Thoracic aorta (tissue), 2 donors: ENCODE measurements at regions not wholly inside any gene's neighbourhood (a gene's known extent, or its start where the extent isn't known, plus 50 kb on each side); places are given as distances from the start of the nearest gene placed in this dataset.

Source experiments
- ATAC-seq: fragments of 150-250 bp; one replicate; pipeline ENCODE4 v1.8.0; 2017; ENCODE audit warnings: low read depth; ENCODE audit not compliant: insufficient number of reproducible peaks, low FRiP score
- DNase-seq: peaks from one replicate; pipeline ENCODE4 v3.0.0-alpha.2; 2020; ENCODE audit warnings: low spot score
- H3K27ac ChIP-seq, 2 donors: fragments of 200-600 bp; sonication (generic); 1 replicate in 1 of 2; 2 replicates in 1 of 2; pipeline ENCODE4 v1.5.1; 2016; ENCODE audit warnings: mild to moderate bottlenecking in 2 of 2, moderate library complexity in 2 of 2
- H3K27me3 ChIP-seq: fragments of 200-600 bp; sonication (generic); replicated peaks from 2 replicates; pipeline ENCODE4 v1.6.0; 2016; ENCODE audit warnings: mild to moderate bottlenecking; ENCODE audit not compliant: insufficient read depth
- H3K36me3 ChIP-seq: fragments of 200-600 bp; sonication (generic); one replicate; pipeline ENCODE4 v1.5.1; 2016
- H3K4me1 ChIP-seq, 2 donors: fragments of 200-600 bp; sonication (generic); 1 replicate in 1 of 2; 2 replicates in 1 of 2; pipeline versions ENCODE4 v1.5.1 to v1.6.0; 2016; ENCODE audit warnings: low read depth in 2 of 2, mild to moderate bottlenecking in 1 of 2; ENCODE audit not compliant: control insufficient read depth in 1 of 2
- H3K4me3 ChIP-seq: fragments of 200-600 bp; sonication (generic); 2 replicates; pipeline ENCODE4 v1.5.1; 2016; ENCODE audit warnings: mild to moderate bottlenecking
- H3K9me3 ChIP-seq: fragments of 200-600 bp; sonication (generic); 2 replicates; pipeline ENCODE4 v1.5.1; 2016
- TF ChIP-seq, protein P1 (sequence below): fragments of 200-600 bp; sonication (generic); IDR thresholded peaks from one replicate; pipeline ENCODE4 v1.5.1; 2019; ENCODE audit warnings: antibody characterized with exemption

DNA sequence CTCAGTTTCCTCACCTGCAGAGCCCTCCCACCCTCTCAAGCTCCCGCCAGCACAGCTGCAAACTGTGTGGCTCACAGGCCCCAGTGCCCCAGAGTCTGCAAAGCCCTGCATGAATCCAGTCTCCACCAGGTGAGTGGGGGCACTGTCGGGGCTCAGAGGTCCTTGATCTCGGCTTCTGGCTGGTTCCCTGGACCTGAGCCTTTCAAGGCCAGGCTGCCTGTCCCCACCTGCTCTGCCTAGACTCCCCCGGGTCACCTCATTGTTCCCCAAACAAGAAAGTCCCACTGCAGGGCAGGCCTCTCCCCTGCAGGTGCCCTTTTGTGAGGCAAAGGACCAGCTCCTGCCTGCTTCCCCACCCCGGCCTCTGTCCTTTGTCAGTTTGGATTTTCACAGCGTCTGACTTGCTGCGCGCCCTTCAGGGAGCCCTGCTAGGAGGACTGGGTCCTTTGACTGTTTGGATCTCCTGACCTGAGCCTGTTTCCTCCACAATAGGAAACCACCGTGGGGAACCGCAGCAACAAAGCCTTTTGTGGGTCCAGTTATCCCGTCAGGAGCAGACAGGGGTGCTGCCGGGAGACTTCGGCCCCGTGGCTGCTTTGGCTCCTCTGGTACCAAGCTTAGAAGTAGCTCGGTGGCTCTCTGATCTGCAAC is 200.5 kb upstream of the HDAC4 start:
- Histone ChIP-seq H3K9me3 (no peaks in the 10 kb centered on the region), H3K27me3 (no peaks in the 10 kb centered on the region), H3K36me3 (no peaks in the 10 kb centered on the region), H3K4me3 (no peak overlapping the region), H3K27ac (no peak overlapping the region), H3K4me1 (no peaks in the 10 kb centered on the region)
- ATAC-seq (no peak), DNase-seq (no peak)
- TF ChIP-seq, protein P1, sequence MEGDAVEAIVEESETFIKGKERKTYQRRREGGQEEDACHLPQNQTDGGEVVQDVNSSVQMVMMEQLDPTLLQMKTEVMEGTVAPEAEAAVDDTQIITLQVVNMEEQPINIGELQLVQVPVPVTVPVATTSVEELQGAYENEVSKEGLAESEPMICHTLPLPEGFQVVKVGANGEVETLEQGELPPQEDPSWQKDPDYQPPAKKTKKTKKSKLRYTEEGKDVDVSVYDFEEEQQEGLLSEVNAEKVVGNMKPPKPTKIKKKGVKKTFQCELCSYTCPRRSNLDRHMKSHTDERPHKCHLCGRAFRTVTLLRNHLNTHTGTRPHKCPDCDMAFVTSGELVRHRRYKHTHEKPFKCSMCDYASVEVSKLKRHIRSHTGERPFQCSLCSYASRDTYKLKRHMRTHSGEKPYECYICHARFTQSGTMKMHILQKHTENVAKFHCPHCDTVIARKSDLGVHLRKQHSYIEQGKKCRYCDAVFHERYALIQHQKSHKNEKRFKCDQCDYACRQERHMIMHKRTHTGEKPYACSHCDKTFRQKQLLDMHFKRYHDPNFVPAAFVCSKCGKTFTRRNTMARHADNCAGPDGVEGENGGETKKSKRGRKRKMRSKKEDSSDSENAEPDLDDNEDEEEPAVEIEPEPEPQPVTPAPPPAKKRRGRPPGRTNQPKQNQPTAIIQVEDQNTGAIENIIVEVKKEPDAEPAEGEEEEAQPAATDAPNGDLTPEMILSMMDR = no peak

DNA sequence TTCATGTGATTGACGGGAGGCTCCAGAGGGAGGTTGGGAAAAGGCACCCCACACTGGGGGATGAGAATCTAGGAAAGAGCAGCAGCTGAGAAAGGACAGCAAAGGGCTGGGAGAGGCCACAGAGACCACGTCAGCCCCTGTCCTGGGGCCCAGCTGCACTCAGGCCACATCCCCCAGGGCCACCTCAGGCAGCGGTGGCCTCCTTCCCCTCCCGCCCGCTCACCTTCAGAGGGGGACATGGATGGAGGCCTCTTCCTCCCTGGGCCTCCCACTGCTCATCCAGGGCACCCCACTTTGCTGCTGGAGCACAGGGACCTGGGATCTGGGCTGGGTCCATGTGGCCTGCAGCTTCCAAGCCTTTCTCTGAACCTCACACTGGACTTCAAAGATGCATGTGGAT is 199.8 kb upstream of the HDAC4 start:
- Histone ChIP-seq H3K4me3 (no peak overlapping the region), H3K9me3 (no peaks in the 10 kb centered on the region), H3K27me3 (no peaks in the 10 kb centered on the region), H3K27ac (no peak overlapping the region), H3K4me1 (no peaks in the 10 kb centered on the region), H3K36me3 (no peaks in the 10 kb centered on the region)
- no peak for ATAC-seq
- TF ChIP-seq, protein P1 = no peak
- no peak for DNase-seq

GRCh38 chr2:239600001-239600593 is 199.3 kb upstream of the HDAC4 start:
- ATAC-seq = no peak
- Histone ChIP-seq H3K36me3 (no peaks in the 10 kb centered on the region), H3K4me1 (no peaks in the 10 kb centered on the region), H3K27me3 (no peaks in the 10 kb centered on the region), H3K4me3 (no peak overlapping the region), H3K9me3 (no peaks in the 10 kb centered on the region), H3K27ac (no peak overlapping the region)
- DNase-seq = no peak
- TF ChIP-seq, protein P1 = no peak

GRCh38 chr2:239599299-239599698 is 198.5 kb upstream of the HDAC4 start:
- Histone ChIP-seq H3K36me3 (no peaks in the 10 kb centered on the region), H3K27ac (no peak overlapping the region), H3K9me3 (no peaks in the 10 kb centered on the region), H3K4me1 (no peaks in the 10 kb centered on the region), H3K4me3 (no peak overlapping the region), H3K27me3 (no peaks in the 10 kb centered on the region)
- DNase-seq = no peak
- TF ChIP-seq, protein P1 = no peak
- ATAC-seq = no peak

DNA sequence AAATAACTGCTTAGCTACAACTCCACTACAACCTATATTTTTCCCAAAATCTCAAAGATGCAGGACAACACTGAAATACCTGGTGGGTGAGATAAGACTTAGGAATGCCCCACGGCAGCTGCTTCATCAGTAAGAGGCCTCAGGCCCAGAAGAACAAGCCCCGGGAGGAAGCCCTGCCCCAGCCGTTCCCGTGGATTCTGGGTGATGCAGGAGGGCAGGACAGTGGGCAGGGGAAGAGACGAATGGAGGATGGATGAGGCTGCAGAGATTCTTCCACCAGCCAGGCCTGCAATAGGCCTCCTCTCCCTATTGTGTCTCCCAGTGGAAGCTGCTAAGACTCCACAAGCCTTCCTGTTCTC is 197.9 kb upstream of the HDAC4 start:
- H3K27me3 ChIP-seq = no peaks in the 10 kb centered on the region
- H3K27ac ChIP-seq = no peak overlapping the region
- H3K9me3 ChIP-seq = no peaks in the 10 kb centered on the region
- no peaks in the 10 kb centered on the region for H3K4me1 ChIP-seq
- ATAC-seq = no peak
- H3K4me3 ChIP-seq = no peak overlapping the region
- DNase-seq = no peak
- TF ChIP-seq, protein P1 = no peak
- H3K36me3 ChIP-seq = no peaks in the 10 kb centered on the region
